ENCODE measurements at regions not wholly inside any gene's neighbourhood (a gene's known extent, or its start where the extent isn't known, plus 50 kb on each side); places are given as distances from the start of the nearest gene placed in this dataset.

DNA sequence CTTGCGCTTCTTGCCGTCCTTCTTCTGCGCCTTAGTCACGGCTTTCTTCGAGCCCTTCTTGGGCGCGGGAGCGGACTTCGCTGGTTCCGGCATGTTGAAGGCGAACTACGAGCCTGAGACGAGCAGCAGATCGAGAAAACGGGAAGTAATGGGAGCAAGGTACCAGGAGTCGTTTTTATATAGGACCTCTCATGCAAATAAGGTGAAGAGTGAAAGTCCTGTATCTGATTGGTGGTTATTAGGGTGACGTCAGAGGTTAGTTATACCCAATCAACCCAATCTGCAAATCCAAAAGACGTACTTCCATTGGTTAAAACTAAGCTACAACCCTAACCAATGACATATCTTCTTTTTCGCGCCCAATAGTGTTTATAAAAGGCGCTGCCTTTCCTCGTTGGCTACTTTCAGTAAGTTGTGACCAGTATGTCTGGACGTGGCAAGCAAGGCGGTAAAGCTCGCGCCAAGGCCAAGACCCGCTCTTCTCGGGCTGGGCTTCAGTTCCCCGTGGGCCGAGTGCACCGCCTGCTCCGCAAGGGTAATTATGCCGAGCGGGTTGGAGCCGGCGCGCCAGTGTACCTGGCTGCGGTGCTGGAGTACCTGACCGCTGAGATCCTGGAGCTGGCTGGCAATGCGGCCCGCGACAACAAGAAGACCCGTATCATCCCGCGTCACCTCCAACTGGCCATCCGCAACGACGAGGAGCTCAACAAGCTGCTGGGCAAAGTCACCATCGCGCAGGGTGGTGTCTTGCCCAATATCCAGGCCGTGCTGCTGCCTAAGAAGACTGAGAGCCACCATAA, 100.6 kb upstream of the PRSS16 start:
- peak; percentile 78 to 91 for DNase-seq
- Histone ChIP-seq H3K27me3 (no peaks in the 10 kb centered on the region), H3K4me3 (peak overlapping the region; percentile 49 to 54), H3K4me1 (peaks cover 4 to 5% of the 10 kb centered on the region in 2 donors), H3K9me3 (no peaks in the 10 kb centered on the region), H3K27ac (peak overlapping the region; percentile 95 to 96), H3K36me3 (no peaks in the 10 kb centered on the region)
- TF ChIP-seq POLR2A (IDR thresholded peaks at IDR 0.05), result peak; percentile 90 to 99
- TF ChIP-seq, protein P1, sequence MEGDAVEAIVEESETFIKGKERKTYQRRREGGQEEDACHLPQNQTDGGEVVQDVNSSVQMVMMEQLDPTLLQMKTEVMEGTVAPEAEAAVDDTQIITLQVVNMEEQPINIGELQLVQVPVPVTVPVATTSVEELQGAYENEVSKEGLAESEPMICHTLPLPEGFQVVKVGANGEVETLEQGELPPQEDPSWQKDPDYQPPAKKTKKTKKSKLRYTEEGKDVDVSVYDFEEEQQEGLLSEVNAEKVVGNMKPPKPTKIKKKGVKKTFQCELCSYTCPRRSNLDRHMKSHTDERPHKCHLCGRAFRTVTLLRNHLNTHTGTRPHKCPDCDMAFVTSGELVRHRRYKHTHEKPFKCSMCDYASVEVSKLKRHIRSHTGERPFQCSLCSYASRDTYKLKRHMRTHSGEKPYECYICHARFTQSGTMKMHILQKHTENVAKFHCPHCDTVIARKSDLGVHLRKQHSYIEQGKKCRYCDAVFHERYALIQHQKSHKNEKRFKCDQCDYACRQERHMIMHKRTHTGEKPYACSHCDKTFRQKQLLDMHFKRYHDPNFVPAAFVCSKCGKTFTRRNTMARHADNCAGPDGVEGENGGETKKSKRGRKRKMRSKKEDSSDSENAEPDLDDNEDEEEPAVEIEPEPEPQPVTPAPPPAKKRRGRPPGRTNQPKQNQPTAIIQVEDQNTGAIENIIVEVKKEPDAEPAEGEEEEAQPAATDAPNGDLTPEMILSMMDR (IDR thresholded peaks at IDR 0.05), result no peak
- intact Hi-C loops (cut with DNase I; ENCODE audit: low total_unique reads), result no loop called here

DNA sequence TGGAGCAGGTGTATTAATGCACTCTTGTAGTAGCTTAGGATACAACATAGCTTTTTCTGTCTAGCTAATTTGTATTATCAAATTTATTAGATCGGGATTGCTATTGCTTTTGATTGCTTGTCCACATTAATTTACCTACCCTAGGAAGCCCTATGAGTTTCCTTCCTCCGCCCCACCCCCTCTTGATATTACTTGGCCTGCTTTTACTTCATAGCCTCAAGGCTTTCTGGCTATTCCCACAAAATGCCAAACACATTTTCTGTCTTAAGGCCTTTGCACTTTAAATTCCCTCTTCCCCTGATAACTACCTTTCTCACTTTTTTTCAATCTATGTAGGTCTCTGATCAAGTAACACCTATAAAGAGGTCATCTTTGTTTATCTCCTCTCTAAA, 99.1 kb upstream of the PRSS16 start:
- intact Hi-C loops (cut with DNase I; ENCODE audit: low total_unique reads), result no loop called here
- DNase-seq, result no peak
- H3K27ac ChIP-seq, result no peak overlapping the region

DNA sequence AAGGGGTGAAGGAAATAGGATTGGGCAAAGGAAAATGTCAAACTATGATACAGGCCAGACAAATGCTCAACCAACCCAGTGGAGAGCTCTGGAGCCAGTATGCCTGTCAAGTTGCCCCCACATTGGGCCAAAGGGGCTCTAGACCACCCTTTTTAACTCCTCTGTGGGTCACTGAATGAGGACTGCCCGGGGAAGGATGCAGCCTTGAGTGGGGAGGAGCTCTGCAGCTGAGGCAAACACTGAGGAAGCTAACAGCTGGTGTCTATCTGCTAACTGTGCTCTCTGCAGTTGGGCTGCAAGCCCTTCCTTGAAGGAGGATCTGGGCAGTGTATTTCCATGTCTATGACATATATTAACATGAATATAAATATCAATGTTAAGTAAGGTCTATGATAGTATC, 98.4 kb upstream of the PRSS16 start:
- peaks cover 4 to 5% of the 10 kb centered on the region in 2 donors for H3K4me1 ChIP-seq
- H3K27me3 ChIP-seq, result no peaks in the 10 kb centered on the region
- H3K4me3 ChIP-seq, result no peak overlapping the region
- no peak overlapping the region for H3K27ac ChIP-seq
- H3K36me3 ChIP-seq, result no peaks in the 10 kb centered on the region
- H3K9me3 ChIP-seq, result no peaks in the 10 kb centered on the region
- no peak for DNase-seq
- TF ChIP-seq, protein P1 (IDR thresholded peaks at IDR 0.05), result no peak
- TF ChIP-seq POLR2A (IDR thresholded peaks at IDR 0.05), result no peak
- intact Hi-C loops (cut with DNase I; ENCODE audit: low total_unique reads), result no loop called here

More for the DNA sequence above, 99.1 kb upstream of the PRSS16 start:
- peaks cover 4 to 5% of the 10 kb centered on the region in 2 donors for H3K4me1 ChIP-seq
- no peaks in the 10 kb centered on the region for H3K9me3 ChIP-seq
- H3K27me3 ChIP-seq, result no peaks in the 10 kb centered on the region
- no peaks in the 10 kb centered on the region for H3K36me3 ChIP-seq
- H3K4me3 ChIP-seq, result no peak overlapping the region
- TF ChIP-seq POLR2A (IDR thresholded peaks at IDR 0.05), result no peak
- TF ChIP-seq, protein P1 (IDR thresholded peaks at IDR 0.05), result no peak

DNA sequence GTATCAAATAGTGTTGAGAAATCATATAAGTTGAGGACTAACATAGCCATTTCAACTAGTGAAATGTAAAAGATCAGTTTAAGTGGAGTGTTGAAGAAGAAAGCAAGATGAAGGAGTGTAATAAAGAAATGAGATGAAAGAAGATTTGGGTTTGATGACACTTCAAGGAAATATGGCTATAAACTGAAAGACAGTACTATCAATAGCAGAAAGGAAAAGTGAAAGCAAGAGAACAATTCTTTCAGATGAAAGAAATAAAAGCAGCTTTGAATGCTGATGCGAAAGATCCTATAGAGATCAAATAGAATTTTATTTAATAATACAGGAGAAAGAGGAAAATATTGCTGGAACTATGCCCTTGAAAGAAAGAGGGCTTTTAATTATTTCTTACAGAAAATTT, 92.8 kb upstream of the PRSS16 start:
- DNase-seq, result no peak
- H3K4me3 ChIP-seq, result no peak overlapping the region
- intact Hi-C loops (cut with DNase I; ENCODE audit: low total_unique reads), result no loop called here
- H3K27me3 ChIP-seq, result no peaks in the 10 kb centered on the region
- TF ChIP-seq, protein P1 (IDR thresholded peaks at IDR 0.05), result no peak
- TF ChIP-seq POLR2A (IDR thresholded peaks at IDR 0.05), result no peak
- no peaks in the 10 kb centered on the region for H3K4me1 ChIP-seq
- no peaks in the 10 kb centered on the region for H3K36me3 ChIP-seq
- H3K9me3 ChIP-seq, result no peaks in the 10 kb centered on the region
- no peak overlapping the region for H3K27ac ChIP-seq

DNA sequence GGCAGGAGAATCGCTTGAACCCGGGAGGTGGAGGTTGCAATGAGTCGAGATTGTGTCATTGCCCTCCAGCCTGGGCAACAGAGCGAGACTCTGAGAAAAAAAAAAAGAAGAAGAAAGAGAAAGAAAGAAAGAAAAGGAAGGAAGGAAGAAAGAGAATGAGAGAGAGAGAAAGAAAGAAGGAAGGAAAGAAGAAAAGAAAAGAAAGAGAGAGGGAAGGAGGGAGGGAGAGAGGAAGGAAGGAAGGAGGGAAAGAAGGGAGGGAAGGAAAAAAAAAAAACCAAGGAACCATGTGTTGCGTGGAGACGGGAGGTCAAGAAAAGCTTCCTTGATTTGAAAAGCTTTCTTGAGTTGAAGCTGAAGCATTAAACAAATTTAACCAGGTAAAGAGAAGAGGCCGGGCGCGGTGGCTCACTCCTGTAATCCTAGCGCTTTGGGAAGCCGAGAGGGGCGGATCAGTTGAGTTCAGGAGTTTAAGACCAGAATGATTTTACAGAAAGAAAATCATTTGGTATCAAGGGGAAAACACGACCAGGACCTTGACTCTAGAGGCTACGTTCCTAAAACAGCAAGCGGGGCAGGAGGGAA, 90.5 kb upstream of the PRSS16 start:
- peak overlapping the region; percentile 40 to 55 for H3K27ac ChIP-seq

More for the DNA sequence above, 90.5 kb upstream of the PRSS16 start:
- no peaks in the 10 kb centered on the region for H3K9me3 ChIP-seq
- no peak for DNase-seq
- H3K4me1 ChIP-seq, result no peaks in the 10 kb centered on the region
- H3K4me3 ChIP-seq, result peak overlapping the region; percentile 26 to 45
- intact Hi-C loops (cut with DNase I; ENCODE audit: low total_unique reads), result no loop called here
- TF ChIP-seq, protein P1 (IDR thresholded peaks at IDR 0.05), result no peak
- TF ChIP-seq POLR2A (IDR thresholded peaks at IDR 0.05), result no peak
- no peaks in the 10 kb centered on the region for H3K27me3 ChIP-seq
- no peaks in the 10 kb centered on the region for H3K36me3 ChIP-seq

Data from uterus (tissue), 3 donors.